K562 (cell line): ENCODE measurements at regions not wholly inside any gene's neighbourhood (a gene's known extent, or its start where the extent isn't known, plus 50 kb on each side); places are given as distances from the start of the nearest gene placed in this dataset.
"Not testable (repeated sequence)": the region's sequence is repeated elsewhere in the genome, so short reads cannot be mapped to it uniquely, and the experiment has no call there.

Experiments
- JUNB ChIP-seq: fragments of 450-650 bp; formaldehyde crosslinking; conservative IDR thresholded peaks from 2 replicates; pipeline ENCODE4 v1.4.0; 2020; ENCODE audit warnings: mild to moderate bottlenecking
- RBM39 ChIP-seq: fragments of 200-400 bp; formaldehyde crosslinking; optimal IDR thresholded peaks from 2 replicates; pipeline ENCODE3; 2018; ENCODE audit warnings: low read depth, low read length
- TF ChIP-seq, protein P1 (sequence below): fragments of 450-650 bp; IDR thresholded peaks from 2 replicates; pipeline ENCODE4 v1.6.1; 2018; ENCODE audit warnings: mild to moderate bottlenecking, low read depth; ENCODE audit not compliant: partially characterized antibody
- TF ChIP-seq, protein P2 (sequence below), 3 experiments: IDR thresholded peaks in 2 of 3; conservative IDR thresholded peaks in 1 of 3; 2 replicates each; pipeline ENCODE4 v1.5.1; 2011 to 2012; ENCODE audit warnings: low read length in 3 of 3, mild to moderate bottlenecking in 3 of 3, control low read depth in 2 of 3, improper control_type of control experiment in 1 of 3, inconsistent platforms in 1 of 3, low read depth in 1 of 3, mixed read lengths in 1 of 3, moderate library complexity in 1 of 3; ENCODE audit not compliant: insufficient read depth in 2 of 3

DNA sequence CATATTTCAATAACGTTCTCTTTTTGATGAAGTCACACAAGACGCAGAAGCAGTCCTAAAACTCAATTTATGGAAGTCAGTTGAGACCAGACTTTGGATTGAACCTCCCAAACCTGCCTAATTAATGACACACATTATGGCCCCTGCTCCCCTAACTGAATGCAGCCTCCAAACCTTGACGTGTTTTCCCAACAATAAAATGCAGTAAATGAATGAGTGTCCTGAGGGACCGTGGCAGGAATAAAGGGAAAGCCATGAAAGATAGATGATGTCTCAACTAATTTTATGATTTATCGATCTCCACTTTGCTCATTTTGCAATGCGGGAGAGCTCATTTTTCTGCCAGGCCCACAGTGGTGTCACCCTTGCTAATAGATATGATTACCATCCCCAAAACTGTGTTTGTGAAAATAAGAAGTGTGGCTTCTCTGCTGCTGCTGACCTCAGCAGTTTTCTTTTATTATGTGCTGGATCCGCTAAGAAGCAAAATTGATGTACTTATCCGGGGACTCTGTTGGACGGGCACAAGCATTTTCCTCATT is 189.9 kb downstream of the NPIPA8 start:
- TF ChIP-seq RBM39, JUNB: not testable (repeated sequence)
- TF ChIP-seq, protein P1, sequence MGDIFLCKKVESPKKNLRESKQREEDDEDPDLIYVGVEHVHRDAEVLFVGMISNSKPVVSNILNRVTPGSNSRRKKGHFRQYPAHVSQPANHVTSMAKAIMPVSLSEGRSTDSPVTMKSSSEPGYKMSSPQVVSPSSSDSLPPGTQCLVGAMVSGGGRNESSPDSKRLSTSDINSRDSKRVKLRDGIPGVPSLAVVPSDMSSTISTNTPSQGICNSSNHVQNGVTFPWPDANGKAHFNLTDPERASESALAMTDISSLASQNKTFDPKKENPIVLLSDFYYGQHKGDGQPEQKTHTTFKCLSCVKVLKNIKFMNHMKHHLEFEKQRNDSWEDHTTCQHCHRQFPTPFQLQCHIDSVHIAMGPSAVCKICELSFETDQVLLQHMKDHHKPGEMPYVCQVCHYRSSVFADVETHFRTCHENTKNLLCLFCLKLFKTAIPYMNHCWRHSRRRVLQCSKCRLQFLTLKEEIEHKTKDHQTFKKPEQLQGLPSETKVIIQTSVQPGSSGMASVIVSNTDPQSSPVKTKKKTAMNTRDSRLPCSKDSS: not testable (repeated sequence)
- TF ChIP-seq, protein P2, sequence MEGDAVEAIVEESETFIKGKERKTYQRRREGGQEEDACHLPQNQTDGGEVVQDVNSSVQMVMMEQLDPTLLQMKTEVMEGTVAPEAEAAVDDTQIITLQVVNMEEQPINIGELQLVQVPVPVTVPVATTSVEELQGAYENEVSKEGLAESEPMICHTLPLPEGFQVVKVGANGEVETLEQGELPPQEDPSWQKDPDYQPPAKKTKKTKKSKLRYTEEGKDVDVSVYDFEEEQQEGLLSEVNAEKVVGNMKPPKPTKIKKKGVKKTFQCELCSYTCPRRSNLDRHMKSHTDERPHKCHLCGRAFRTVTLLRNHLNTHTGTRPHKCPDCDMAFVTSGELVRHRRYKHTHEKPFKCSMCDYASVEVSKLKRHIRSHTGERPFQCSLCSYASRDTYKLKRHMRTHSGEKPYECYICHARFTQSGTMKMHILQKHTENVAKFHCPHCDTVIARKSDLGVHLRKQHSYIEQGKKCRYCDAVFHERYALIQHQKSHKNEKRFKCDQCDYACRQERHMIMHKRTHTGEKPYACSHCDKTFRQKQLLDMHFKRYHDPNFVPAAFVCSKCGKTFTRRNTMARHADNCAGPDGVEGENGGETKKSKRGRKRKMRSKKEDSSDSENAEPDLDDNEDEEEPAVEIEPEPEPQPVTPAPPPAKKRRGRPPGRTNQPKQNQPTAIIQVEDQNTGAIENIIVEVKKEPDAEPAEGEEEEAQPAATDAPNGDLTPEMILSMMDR (IDR thresholded peaks at IDR 0.05 in 2 of 3, conservative IDR thresholded peaks at IDR 0.05 in 1 of 3; ENCODE audit: insufficient read depth in 2 of 3, low read depth in 1 of 3, low read length in 3 of 3): not testable (repeated sequence)
